GM12872 (cell line): ENCODE measurements at regions not wholly inside any gene's neighbourhood (a gene's known extent, or its start where the extent isn't known, plus 50 kb on each side); places are given as distances from the start of the nearest gene placed in this dataset.

Experiments
- CTCF ChIP-seq: IDR thresholded peaks from 3 replicates; pipeline ENCODE4 v1.5.1; 2011; ENCODE audit warnings: low read depth, mild to moderate bottlenecking, low read length, moderate library complexity; ENCODE audit not compliant: insufficient read depth

GRCh38 chr21:27085387-27085786, 118.5 kb upstream of the ADAMTS5 start:
- no peak for TF ChIP-seq CTCF

GRCh38 chr21:27083144-27083543, 116.3 kb upstream of the ADAMTS5 start:
- TF ChIP-seq CTCF, result no peak

GRCh38 chr21:27082431-27083010, 115.6 kb upstream of the ADAMTS5 start:
- TF ChIP-seq CTCF, result no peak

- TF ChIP-seq CTCF, result no peak
Observed at GRCh38 chr21:27079636-27080240, 112.8 kb upstream of the ADAMTS5 start.

- no peak for TF ChIP-seq CTCF
Observed at GRCh38 chr21:27078915-27079314, 112.0 kb upstream of the ADAMTS5 start.

- TF ChIP-seq CTCF, result no peak
Observed at GRCh38 chr21:27077501-27077900, 110.6 kb upstream of the ADAMTS5 start.

GRCh38 chr21:27076025-27076424, 109.1 kb upstream of the ADAMTS5 start:
- no peak for TF ChIP-seq CTCF
